Stomach smooth muscle (tissue), 2 donors: ENCODE measurements at regions not wholly inside any gene's neighbourhood (a gene's known extent, or its start where the extent isn't known, plus 50 kb on each side); places are given as distances from the start of the nearest gene placed in this dataset.

Experiments used
- H3K27ac ChIP-seq: one replicate; pipeline ENCODE4 v1.7.0; 2013; ENCODE audit warnings: mild to moderate bottlenecking, low read length, inconsistent platforms
- H3K27me3 ChIP-seq, 2 donors: one replicate each; pipeline ENCODE4 v1.7.0; 2013; ENCODE audit warnings: low read length in 2 of 2; ENCODE audit not compliant: insufficient read depth in 2 of 2, control insufficient read depth in 1 of 2
- H3K36me3 ChIP-seq, 2 donors: one replicate each; pipeline ENCODE4 v1.7.0; 2013; ENCODE audit warnings: low read length in 2 of 2; ENCODE audit not compliant: control insufficient read depth in 2 of 2, insufficient read depth in 2 of 2
- H3K4me1 ChIP-seq: one replicate; pipeline ENCODE4 v1.7.0; 2013; ENCODE audit warnings: low read length; ENCODE audit not compliant: control insufficient read depth, insufficient read depth
- H3K4me3 ChIP-seq, 2 donors: one replicate each; pipeline ENCODE4 v1.7.0; 2013; ENCODE audit warnings: low read length in 2 of 2
- H3K9ac ChIP-seq, 2 donors: one replicate each; pipeline ENCODE4 v1.7.0; 2013; ENCODE audit warnings: low read length in 2 of 2, mild to moderate bottlenecking in 1 of 2
- H3K9me3 ChIP-seq, 2 donors: one replicate each; pipeline ENCODE4 v1.7.0; 2013; ENCODE audit warnings: low read length in 2 of 2; ENCODE audit not compliant: control insufficient read depth in 2 of 2
- donor health status: healthy.
- donor health status: Pancreatic carcinoma.

- Histone ChIP-seq H3K4me1 (peaks cover 2% of the 10 kb centered on the region), H3K27me3 (no peaks in the 10 kb centered on the region), H3K27ac (no peak overlapping the region)
These were observed 236.0 kb downstream of the IRF8 start for GRCh38 chr16:86134802-86135461.

GRCh38 chr16:86137359-86137758 lies 238.4 kb downstream of the IRF8 start:
- Histone ChIP-seq H3K4me3 (no peak overlapping the region), H3K9ac (no peak overlapping the region), H3K27me3 (no peaks in the 10 kb centered on the region), H3K27ac (no peak overlapping the region), H3K9me3 (no peaks in the 10 kb centered on the region), H3K4me1 (peaks cover 2% of the 10 kb centered on the region), H3K36me3 (no peaks in the 10 kb centered on the region)

More at GRCh38 chr16:86134802-86135461, 236.0 kb downstream of the IRF8 start:
- no peaks in the 10 kb centered on the region for H3K36me3 ChIP-seq
- H3K9ac ChIP-seq, result no peak overlapping the region
- no peaks in the 10 kb centered on the region for H3K9me3 ChIP-seq
- H3K4me3 ChIP-seq, result no peak overlapping the region

GRCh38 chr16:86138121-86139085 lies 239.4 kb downstream of the IRF8 start:
- Histone ChIP-seq H3K36me3 (no peaks in the 10 kb centered on the region), H3K9ac (no peak overlapping the region), H3K27ac (no peak overlapping the region), H3K9me3 (no peaks in the 10 kb centered on the region), H3K27me3 (no peaks in the 10 kb centered on the region), H3K4me3 (no peak overlapping the region), H3K4me1 (peaks cover 2% of the 10 kb centered on the region)

GRCh38 chr16:86142801-86143236 lies 243.9 kb downstream of the IRF8 start:
- Histone ChIP-seq H3K9ac (no peak overlapping the region), H3K4me3 (no peak overlapping the region), H3K27me3 (no peaks in the 10 kb centered on the region), H3K27ac (no peak overlapping the region), H3K4me1 (no peaks in the 10 kb centered on the region), H3K9me3 (no peaks in the 10 kb centered on the region), H3K36me3 (no peaks in the 10 kb centered on the region)

GRCh38 chr16:86143666-86144065 lies 244.7 kb downstream of the IRF8 start:
- Histone ChIP-seq H3K9me3 (peaks cover 0 to 2% of the 10 kb centered on the region in 2 donors), H3K36me3 (no peaks in the 10 kb centered on the region), H3K9ac (no peak overlapping the region), H3K27ac (no peak overlapping the region), H3K4me3 (no peak overlapping the region), H3K4me1 (no peaks in the 10 kb centered on the region), H3K27me3 (no peaks in the 10 kb centered on the region)

- Histone ChIP-seq H3K4me1 (peaks cover 8% of the 10 kb centered on the region), H3K9me3 (peaks cover 0 to 2% of the 10 kb centered on the region in 2 donors), H3K4me3 (no peak overlapping the region), H3K27me3 (no peaks in the 10 kb centered on the region), H3K27ac (no peak overlapping the region), H3K36me3 (no peaks in the 10 kb centered on the region), H3K9ac (no peak overlapping the region)
These were observed 246.7 kb downstream of the IRF8 start for GRCh38 chr16:86145669-86146068.

- H3K9ac ChIP-seq, result peak overlapping the region; percentile 55 to 61
- H3K9me3 ChIP-seq, result peaks cover 0 to 2% of the 10 kb centered on the region in 2 donors
- H3K4me3 ChIP-seq, result peak overlapping the region; percentile 41 to 54
- peaks cover 39% of the 10 kb centered on the region for H3K4me1 ChIP-seq
- H3K27ac ChIP-seq, result peak overlapping the region; percentile 95
- no peaks in the 10 kb centered on the region for H3K27me3 ChIP-seq
- no peaks in the 10 kb centered on the region for H3K36me3 ChIP-seq
These were observed 251.8 kb downstream of the IRF8 start for GRCh38 chr16:86150641-86151238.

GRCh38 chr16:86151239-86151851 lies 252.4 kb downstream of the IRF8 start:
- H3K36me3 ChIP-seq, result no peaks in the 10 kb centered on the region
- H3K9me3 ChIP-seq, result peaks cover 0 to 2% of the 10 kb centered on the region in 2 donors
- peak overlapping the region; percentile 41 to 54 for H3K4me3 ChIP-seq
- peaks cover 39% of the 10 kb centered on the region for H3K4me1 ChIP-seq
- H3K27ac ChIP-seq, result peak overlapping the region; percentile 95
- H3K9ac ChIP-seq, result peak overlapping the region; percentile 55 to 61
- no peaks in the 10 kb centered on the region for H3K27me3 ChIP-seq

GRCh38 chr16:86156155-86156554 lies 257.2 kb downstream of the IRF8 start:
- H3K4me1 ChIP-seq, result peaks cover 43% of the 10 kb centered on the region
- H3K4me3 ChIP-seq, result no peak overlapping the region
- H3K9me3 ChIP-seq, result no peaks in the 10 kb centered on the region
- peaks cover 0 to 2% of the 10 kb centered on the region in 2 donors for H3K27me3 ChIP-seq
- no peaks in the 10 kb centered on the region for H3K36me3 ChIP-seq
- H3K27ac ChIP-seq, result peak overlapping the region; percentile 37
- H3K9ac ChIP-seq, result peak overlapping the region in 1 of 2 donors; percentile 22

GRCh38 chr16:86157616-86158247 lies 258.8 kb downstream of the IRF8 start:
- Histone ChIP-seq H3K9ac (no peak overlapping the region), H3K4me1 (peaks cover 32% of the 10 kb centered on the region), H3K27me3 (peaks cover 0 to 2% of the 10 kb centered on the region in 2 donors), H3K27ac (peak overlapping the region; percentile 24), H3K36me3 (no peaks in the 10 kb centered on the region), H3K4me3 (no peak overlapping the region), H3K9me3 (no peaks in the 10 kb centered on the region)
